Brain microvascular endothelial cell (primary cell): ENCODE measurements at regions not wholly inside any gene's neighbourhood (a gene's known extent, or its start where the extent isn't known, plus 50 kb on each side); places are given as distances from the start of the nearest gene placed in this dataset.

ENCODE experiments used
- DNase-seq: peaks from one replicate; pipeline ENCODE4 v3.0.0-alpha.2; 2020
- H3K27ac ChIP-seq: fragments of 250-450 bp; sonication (Bioruptor Pico); 2 replicates; pipeline ENCODE4 v1.5.1; 2020; ENCODE audit warnings: mild to moderate bottlenecking, moderate library complexity
- H3K27me3 ChIP-seq: fragments of 250-450 bp; sonication (Bioruptor Pico); replicated peaks from 2 replicates; pipeline ENCODE4 v1.5.1; 2020; ENCODE audit warnings: mild to moderate bottlenecking
- H3K36me3 ChIP-seq: fragments of 250-450 bp; sonication (Bioruptor Pico); replicated peaks from 2 replicates; pipeline ENCODE4 v1.5.1; 2020; ENCODE audit warnings: mild to moderate bottlenecking
- H3K4me3 ChIP-seq: 2 replicates; pipeline ENCODE4 v1.5.1; 2011; ENCODE audit warnings: low read depth, mild to moderate bottlenecking, control low read depth, low read length, moderate library complexity
- in situ Hi-C: cut with HindIII; loops from 2 replicates; pipeline ENCODE4 v1.10.0; 2017; ENCODE audit warnings: low sequenced_read_pairs, low pct_ligation_motif_present
- TF ChIP-seq, protein P1 (sequence below): IDR thresholded peaks from 2 replicates; pipeline ENCODE4 v1.5.1; 2011; ENCODE audit warnings: low read depth, mild to moderate bottlenecking, moderate library complexity, low read length, control low read depth, inconsistent platforms; ENCODE audit errors: missing control alignments

DNA sequence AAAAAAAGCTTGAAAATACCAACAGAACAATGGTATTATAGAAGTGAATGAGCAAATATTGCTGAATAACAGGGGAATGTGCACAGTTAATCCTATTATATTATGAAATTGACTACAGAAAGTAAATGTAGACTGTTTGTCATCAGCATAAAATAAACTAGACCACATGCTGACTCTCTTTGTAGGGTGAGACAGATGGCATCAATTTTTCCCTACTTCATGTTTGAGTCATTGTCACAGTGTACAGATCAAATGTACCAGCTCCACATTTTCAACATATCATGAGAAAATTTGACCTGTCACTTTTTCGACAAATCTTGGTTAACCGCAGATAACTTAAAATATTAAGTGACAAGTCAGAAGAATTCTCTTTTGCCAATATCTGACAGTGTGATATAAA, 421.0 kb downstream of the RPL10L start:
- TF ChIP-seq, protein P1, sequence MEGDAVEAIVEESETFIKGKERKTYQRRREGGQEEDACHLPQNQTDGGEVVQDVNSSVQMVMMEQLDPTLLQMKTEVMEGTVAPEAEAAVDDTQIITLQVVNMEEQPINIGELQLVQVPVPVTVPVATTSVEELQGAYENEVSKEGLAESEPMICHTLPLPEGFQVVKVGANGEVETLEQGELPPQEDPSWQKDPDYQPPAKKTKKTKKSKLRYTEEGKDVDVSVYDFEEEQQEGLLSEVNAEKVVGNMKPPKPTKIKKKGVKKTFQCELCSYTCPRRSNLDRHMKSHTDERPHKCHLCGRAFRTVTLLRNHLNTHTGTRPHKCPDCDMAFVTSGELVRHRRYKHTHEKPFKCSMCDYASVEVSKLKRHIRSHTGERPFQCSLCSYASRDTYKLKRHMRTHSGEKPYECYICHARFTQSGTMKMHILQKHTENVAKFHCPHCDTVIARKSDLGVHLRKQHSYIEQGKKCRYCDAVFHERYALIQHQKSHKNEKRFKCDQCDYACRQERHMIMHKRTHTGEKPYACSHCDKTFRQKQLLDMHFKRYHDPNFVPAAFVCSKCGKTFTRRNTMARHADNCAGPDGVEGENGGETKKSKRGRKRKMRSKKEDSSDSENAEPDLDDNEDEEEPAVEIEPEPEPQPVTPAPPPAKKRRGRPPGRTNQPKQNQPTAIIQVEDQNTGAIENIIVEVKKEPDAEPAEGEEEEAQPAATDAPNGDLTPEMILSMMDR = no peak
- in situ Hi-C loops = no loop called here
- H3K36me3 ChIP-seq = no peaks in the 10 kb centered on the region
- no peak overlapping the region for H3K27ac ChIP-seq
- H3K4me3 ChIP-seq = no peak overlapping the region
- H3K27me3 ChIP-seq = no peaks in the 10 kb centered on the region
- no peak for DNase-seq

DNA sequence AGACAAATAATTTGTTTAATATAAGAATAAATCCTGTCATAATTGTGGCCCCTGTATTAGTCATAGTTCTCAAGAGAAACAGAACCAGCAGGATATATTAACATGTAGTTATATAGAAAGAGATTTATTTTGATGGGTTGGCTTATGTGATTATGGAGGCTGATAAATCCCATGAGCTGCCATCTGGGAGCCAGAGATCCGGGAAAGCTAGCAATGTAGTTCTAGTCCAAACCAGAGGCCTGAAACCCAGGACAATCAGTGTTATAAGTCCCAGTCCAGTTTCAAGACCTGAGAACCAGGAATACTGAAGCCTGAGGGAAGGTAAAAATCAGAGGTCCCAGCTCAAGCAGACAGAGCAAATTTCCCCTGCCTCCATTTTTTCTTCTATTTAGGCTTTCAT, 435.8 kb downstream of the RPL10L start:
- no peaks in the 10 kb centered on the region for H3K27me3 ChIP-seq
- no peak overlapping the region for H3K27ac ChIP-seq
- DNase-seq = no peak
- H3K4me3 ChIP-seq = no peak overlapping the region
- in situ Hi-C loops = no loop called here
- no peaks in the 10 kb centered on the region for H3K36me3 ChIP-seq
- TF ChIP-seq, protein P1 = no peak

DNA sequence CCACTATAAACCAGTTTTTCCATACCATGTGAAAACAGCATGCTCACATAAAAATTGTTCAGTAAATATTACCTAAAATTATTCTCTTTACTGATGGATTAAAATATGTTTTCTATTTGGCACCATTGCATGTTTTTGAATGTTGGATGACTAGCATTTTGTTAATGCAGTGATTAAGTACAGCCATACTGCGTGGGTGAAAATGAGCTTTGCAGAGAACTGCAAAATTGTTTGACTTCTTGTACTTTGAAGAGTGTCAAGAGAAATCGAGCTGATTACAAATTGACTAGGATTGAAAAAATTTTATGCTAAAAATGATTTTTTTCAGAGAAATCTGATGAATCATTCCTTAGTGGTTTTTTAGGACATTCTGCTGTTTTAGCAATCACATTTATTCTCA, 452.9 kb downstream of the RPL10L start:
- H3K27me3 ChIP-seq = no peaks in the 10 kb centered on the region
- H3K4me3 ChIP-seq = no peak overlapping the region
- in situ Hi-C loops = no loop called here
- DNase-seq = no peak
- TF ChIP-seq, protein P1 = no peak
- H3K27ac ChIP-seq = no peak overlapping the region
- no peaks in the 10 kb centered on the region for H3K36me3 ChIP-seq

DNA sequence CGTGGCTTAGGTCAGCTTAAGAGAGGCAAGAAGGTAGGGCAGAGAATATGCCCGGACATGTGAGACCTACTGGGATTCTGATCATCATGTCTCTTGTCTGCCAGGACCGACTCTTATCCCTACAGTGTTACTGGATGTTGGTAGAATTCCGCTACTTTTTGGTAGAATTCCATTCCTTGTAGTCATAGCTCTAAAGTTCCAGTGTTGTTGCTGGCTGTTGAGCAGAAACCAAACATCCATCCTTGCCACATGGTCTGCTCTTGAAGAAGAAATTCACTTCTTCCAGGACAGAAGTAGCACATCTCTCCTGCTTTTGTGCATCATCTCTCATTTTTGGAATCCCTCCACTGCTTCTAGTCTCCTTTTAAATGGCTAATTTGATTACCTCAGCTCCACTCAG, 453.7 kb downstream of the RPL10L start:
- TF ChIP-seq, protein P1 = no peak
- peak; percentile 22 for DNase-seq
- Histone ChIP-seq H3K4me3 (no peak overlapping the region), H3K27me3 (no peaks in the 10 kb centered on the region), H3K36me3 (no peaks in the 10 kb centered on the region), H3K27ac (no peak overlapping the region)
- in situ Hi-C loops = no loop called here
